ENCODE measurements at regions not wholly inside any gene's neighbourhood (a gene's known extent, or its start where the extent isn't known, plus 50 kb on each side); places are given as distances from the start of the nearest gene placed in this dataset.

DNA sequence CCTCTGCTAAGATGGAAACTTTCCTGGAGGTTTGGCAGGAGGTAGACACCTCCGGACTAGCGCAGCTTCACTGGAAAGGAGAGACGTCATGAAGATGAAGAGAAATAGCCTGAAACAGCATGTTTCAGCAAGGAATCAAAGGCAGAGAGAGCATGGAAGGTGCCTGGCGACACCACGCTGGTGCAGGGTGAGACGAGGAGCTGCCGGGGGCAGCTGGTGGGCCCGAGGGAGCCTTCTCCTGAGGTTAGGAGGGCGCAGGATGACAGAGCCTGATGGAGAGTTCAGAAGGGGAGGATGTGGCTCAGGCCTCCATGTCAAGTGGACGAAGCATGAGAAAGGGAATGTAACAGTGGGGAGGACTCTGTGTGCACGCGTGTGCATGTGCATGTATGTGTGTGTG is 113.6 kb downstream of the TPRA1 start:
- Histone ChIP-seq H3T11ph (ENCODE audit: low read length) (no peak overlapping the region), H3K4me1 (ENCODE audit: insufficient read depth, low read length) (no peaks in the 10 kb centered on the region), H2BK20ac (ENCODE audit: low read depth, low read length, poor library complexity, severe bottlenecking) (no peak overlapping the region), H4K20me1 (ENCODE audit: control insufficient read depth, insufficient read depth, insufficient read length) (no peaks in the 10 kb centered on the region), H3K27ac (ENCODE audit: insufficient read length, low read depth, low read length) (no peak overlapping the region), H3K27me3 (ENCODE audit: insufficient read depth, low read length) (no peaks in the 10 kb centered on the region), H3K4ac (ENCODE audit: low read depth, low read length) (no peak overlapping the region), H4K91ac (ENCODE audit: insufficient read length, low read depth, low read length) (no peak overlapping the region), H3K4me2 (ENCODE audit: insufficient read depth, insufficient read length, low read length) (no peak overlapping the region), H3K18ac (ENCODE audit: insufficient read length, low read depth, low read length) (no peak overlapping the region), H2BK120ac (ENCODE audit: low read depth, low read length, poor library complexity, severe bottlenecking) (no peak overlapping the region), H2BK15ac (ENCODE audit: low read depth, low read length) (no peak overlapping the region), H3K9ac (ENCODE audit: extremely low read depth, insufficient read length, low read length) (no peak overlapping the region), H3K9me3 (ENCODE audit: control insufficient read depth, low read depth, low read length) (no peaks in the 10 kb centered on the region), H3K23ac (ENCODE audit: insufficient read length, low read depth, low read length) (no peak overlapping the region), H4K5ac (ENCODE audit: insufficient read length, low read depth, low read length) (no peak overlapping the region), H2AFZ (ENCODE audit: low read length) (no peak overlapping the region), H3K79me1 (ENCODE audit: insufficient read depth, low read depth, low read length, poor library complexity, severe bottlenecking) (no peaks in the 10 kb centered on the region), H3K23me2 (ENCODE audit: insufficient read length, low read depth, low read length, poor library complexity, severe bottlenecking) (no peaks in the 10 kb centered on the region), H2AK5ac (ENCODE audit: insufficient read length, low read length) (no peak overlapping the region), H3K14ac (ENCODE audit: insufficient read depth, low read length) (no peak overlapping the region), H4K8ac (replicated peaks; ENCODE audit: insufficient read length, low read depth, low read length) (no peak overlapping the region), H3K79me2 (ENCODE audit: insufficient read depth, low read length) (no peaks in the 10 kb centered on the region), H2BK5ac (ENCODE audit: insufficient read length, low read length) (no peak overlapping the region), H3K56ac (ENCODE audit: insufficient read length, low read depth, low read length) (no peak overlapping the region), H2BK12ac (ENCODE audit: insufficient read length, low read depth, low read length) (no peak overlapping the region)
- H3K27me3 Mint-ChIP-seq (ENCODE audit: low read depth), result peaks cover 5% of the 10 kb centered on the region
- H3K4me3 Mint-ChIP-seq, result no peak overlapping the region
- no peaks in the 10 kb centered on the region for H3K9me3 Mint-ChIP-seq
- H3K27ac Mint-ChIP-seq, result 0 out of 7 replicates have a peak overlapping the region, but pooled peaks of 1 of the 3 experiments have one; percentile 4
- TF ChIP-seq, protein P1, sequence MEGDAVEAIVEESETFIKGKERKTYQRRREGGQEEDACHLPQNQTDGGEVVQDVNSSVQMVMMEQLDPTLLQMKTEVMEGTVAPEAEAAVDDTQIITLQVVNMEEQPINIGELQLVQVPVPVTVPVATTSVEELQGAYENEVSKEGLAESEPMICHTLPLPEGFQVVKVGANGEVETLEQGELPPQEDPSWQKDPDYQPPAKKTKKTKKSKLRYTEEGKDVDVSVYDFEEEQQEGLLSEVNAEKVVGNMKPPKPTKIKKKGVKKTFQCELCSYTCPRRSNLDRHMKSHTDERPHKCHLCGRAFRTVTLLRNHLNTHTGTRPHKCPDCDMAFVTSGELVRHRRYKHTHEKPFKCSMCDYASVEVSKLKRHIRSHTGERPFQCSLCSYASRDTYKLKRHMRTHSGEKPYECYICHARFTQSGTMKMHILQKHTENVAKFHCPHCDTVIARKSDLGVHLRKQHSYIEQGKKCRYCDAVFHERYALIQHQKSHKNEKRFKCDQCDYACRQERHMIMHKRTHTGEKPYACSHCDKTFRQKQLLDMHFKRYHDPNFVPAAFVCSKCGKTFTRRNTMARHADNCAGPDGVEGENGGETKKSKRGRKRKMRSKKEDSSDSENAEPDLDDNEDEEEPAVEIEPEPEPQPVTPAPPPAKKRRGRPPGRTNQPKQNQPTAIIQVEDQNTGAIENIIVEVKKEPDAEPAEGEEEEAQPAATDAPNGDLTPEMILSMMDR (conservative IDR thresholded peaks at IDR 0.05), result no peak
- WGBS (ENCODE audit: extremely low coverage, insufficient read length, low lambda C conversion rate), result no CpG with 5 or more reads among the region's 12 CpGs
- H3K4me1 Mint-ChIP-seq, result peaks cover 14 to 20% of the 10 kb centered on the region in 2 experiments
- H3K36me3 Mint-ChIP-seq (ENCODE audit: insufficient read depth in 1 of 3, low read depth in 3 of 3), result no peaks in the 10 kb centered on the region
- no peak for DNase-seq
